ENCODE measurements at regions not wholly inside any gene's neighbourhood (a gene's known extent, or its start where the extent isn't known, plus 50 kb on each side); places are given as distances from the start of the nearest gene placed in this dataset.

GRCh38 chr10:78148216-78148960 is 114.7 kb downstream of the RPS24 start:
- TF ChIP-seq POLR2AphosphoS5 (IDR thresholded peaks at IDR 0.05; ENCODE audit: low read depth, low read length) = no peak
- no peak for TF ChIP-seq TAF1 (IDR thresholded peaks at IDR 0.05; ENCODE audit: borderline replicate concordance, insufficient read depth, low read length)
- TF ChIP-seq, protein P1, sequence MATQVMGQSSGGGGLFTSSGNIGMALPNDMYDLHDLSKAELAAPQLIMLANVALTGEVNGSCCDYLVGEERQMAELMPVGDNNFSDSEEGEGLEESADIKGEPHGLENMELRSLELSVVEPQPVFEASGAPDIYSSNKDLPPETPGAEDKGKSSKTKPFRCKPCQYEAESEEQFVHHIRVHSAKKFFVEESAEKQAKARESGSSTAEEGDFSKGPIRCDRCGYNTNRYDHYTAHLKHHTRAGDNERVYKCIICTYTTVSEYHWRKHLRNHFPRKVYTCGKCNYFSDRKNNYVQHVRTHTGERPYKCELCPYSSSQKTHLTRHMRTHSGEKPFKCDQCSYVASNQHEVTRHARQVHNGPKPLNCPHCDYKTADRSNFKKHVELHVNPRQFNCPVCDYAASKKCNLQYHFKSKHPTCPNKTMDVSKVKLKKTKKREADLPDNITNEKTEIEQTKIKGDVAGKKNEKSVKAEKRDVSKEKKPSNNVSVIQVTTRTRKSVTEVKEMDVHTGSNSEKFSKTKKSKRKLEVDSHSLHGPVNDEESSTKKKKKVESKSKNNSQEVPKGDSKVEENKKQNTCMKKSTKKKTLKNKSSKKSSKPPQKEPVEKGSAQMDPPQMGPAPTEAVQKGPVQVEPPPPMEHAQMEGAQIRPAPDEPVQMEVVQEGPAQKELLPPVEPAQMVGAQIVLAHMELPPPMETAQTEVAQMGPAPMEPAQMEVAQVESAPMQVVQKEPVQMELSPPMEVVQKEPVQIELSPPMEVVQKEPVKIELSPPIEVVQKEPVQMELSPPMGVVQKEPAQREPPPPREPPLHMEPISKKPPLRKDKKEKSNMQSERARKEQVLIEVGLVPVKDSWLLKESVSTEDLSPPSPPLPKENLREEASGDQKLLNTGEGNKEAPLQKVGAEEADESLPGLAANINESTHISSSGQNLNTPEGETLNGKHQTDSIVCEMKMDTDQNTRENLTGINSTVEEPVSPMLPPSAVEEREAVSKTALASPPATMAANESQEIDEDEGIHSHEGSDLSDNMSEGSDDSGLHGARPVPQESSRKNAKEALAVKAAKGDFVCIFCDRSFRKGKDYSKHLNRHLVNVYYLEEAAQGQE (IDR thresholded peaks at IDR 0.05; ENCODE audit: insufficient read depth in 1 of 2, low read depth in 2 of 2, low read length in 2 of 2) = no peak
- TF ChIP-seq FOXP2 (optimal IDR thresholded peaks at IDR 0.05; ENCODE audit: borderline replicate concordance, extremely low read depth, extremely low read length, insufficient read depth) = no peak
- TF ChIP-seq SIN3A (IDR thresholded peaks at IDR 0.05; ENCODE audit: borderline replicate concordance, insufficient read depth, low read length) = no peak

GRCh38 chr10:78148961-78149612 is 115.4 kb downstream of the RPS24 start:
- no peak for TF ChIP-seq TAF1 (IDR thresholded peaks at IDR 0.05; ENCODE audit: borderline replicate concordance, insufficient read depth, low read length)
- TF ChIP-seq, protein P1 (IDR thresholded peaks at IDR 0.05; ENCODE audit: insufficient read depth in 1 of 2, low read depth in 2 of 2, low read length in 2 of 2) = no peak
- TF ChIP-seq SIN3A (IDR thresholded peaks at IDR 0.05; ENCODE audit: borderline replicate concordance, insufficient read depth, low read length) = no peak
- no peak for TF ChIP-seq FOXP2 (optimal IDR thresholded peaks at IDR 0.05; ENCODE audit: borderline replicate concordance, extremely low read depth, extremely low read length, insufficient read depth)
- TF ChIP-seq POLR2AphosphoS5 (IDR thresholded peaks at IDR 0.05; ENCODE audit: low read depth, low read length) = no peak

DNA sequence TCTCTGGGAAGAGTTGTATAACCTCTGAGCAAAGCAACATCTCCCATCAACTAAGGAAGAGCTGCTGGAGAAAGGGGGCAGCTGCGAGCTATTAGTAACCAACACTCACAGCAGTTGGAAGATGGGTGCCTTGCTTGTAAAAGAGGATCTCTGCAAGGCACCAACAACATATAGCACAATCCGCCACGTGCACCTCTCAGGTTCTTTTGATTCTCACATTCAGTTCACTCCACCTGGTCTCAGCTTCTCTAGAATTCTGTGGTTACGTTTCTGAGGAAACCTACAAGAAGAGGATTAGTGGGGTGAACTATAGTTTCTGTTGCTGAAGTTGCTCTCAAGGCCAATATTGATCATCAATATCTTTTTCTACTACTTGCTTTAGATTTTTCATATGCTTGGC is 117.1 kb downstream of the RPS24 start:
- TF ChIP-seq SIN3A (IDR thresholded peaks at IDR 0.05; ENCODE audit: borderline replicate concordance, insufficient read depth, low read length) = no peak
- TF ChIP-seq, protein P1 (IDR thresholded peaks at IDR 0.05; ENCODE audit: insufficient read depth in 1 of 2, low read depth in 2 of 2, low read length in 2 of 2) = no peak
- no peak for TF ChIP-seq POLR2AphosphoS5 (IDR thresholded peaks at IDR 0.05; ENCODE audit: low read depth, low read length)
- TF ChIP-seq FOXP2 (optimal IDR thresholded peaks at IDR 0.05; ENCODE audit: borderline replicate concordance, extremely low read depth, extremely low read length, insufficient read depth) = no peak
- TF ChIP-seq TAF1 (IDR thresholded peaks at IDR 0.05; ENCODE audit: borderline replicate concordance, insufficient read depth, low read length) = no peak

GRCh38 chr10:78155722-78156121 is 122.1 kb downstream of the RPS24 start:
- TF ChIP-seq POLR2AphosphoS5 (IDR thresholded peaks at IDR 0.05; ENCODE audit: low read depth, low read length) (no peak), TAF1 (IDR thresholded peaks at IDR 0.05; ENCODE audit: borderline replicate concordance, insufficient read depth, low read length) (no peak), FOXP2 (optimal IDR thresholded peaks at IDR 0.05; ENCODE audit: borderline replicate concordance, extremely low read depth, extremely low read length, insufficient read depth) (no peak), SIN3A (IDR thresholded peaks at IDR 0.05; ENCODE audit: borderline replicate concordance, insufficient read depth, low read length) (no peak)
- TF ChIP-seq, protein P1 (IDR thresholded peaks at IDR 0.05; ENCODE audit: insufficient read depth in 1 of 2, low read depth in 2 of 2, low read length in 2 of 2) = no peak
